HS-5 (cell line): ENCODE measurements at regions not wholly inside any gene's neighbourhood (a gene's known extent, or its start where the extent isn't known, plus 50 kb on each side); places are given as distances from the start of the nearest gene placed in this dataset.

Experiments
- DNase-seq: peaks from one replicate; pipeline ENCODE4 v3.0.0-alpha.2; 2012; ENCODE audit warnings: low read depth

DNA sequence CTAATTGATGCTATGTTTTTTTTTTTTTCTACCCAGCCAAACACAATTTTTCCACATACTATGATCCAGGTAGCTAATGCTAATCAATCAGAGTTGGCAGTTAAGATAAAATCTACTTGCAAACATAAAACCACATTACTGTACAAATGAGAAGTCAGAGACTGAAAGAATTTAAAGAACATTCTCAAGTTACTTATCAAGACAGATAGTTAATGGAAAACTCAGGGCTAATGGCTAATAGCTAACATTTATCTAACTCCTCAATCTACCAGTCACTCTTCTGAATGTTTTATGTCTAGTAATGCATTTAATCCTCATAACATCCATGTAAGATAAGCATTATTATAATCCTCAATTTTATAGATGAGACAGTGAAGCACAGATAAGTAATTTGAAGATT, 537.6 kb upstream of the SETBP1 start:
- no peak for DNase-seq

DNA sequence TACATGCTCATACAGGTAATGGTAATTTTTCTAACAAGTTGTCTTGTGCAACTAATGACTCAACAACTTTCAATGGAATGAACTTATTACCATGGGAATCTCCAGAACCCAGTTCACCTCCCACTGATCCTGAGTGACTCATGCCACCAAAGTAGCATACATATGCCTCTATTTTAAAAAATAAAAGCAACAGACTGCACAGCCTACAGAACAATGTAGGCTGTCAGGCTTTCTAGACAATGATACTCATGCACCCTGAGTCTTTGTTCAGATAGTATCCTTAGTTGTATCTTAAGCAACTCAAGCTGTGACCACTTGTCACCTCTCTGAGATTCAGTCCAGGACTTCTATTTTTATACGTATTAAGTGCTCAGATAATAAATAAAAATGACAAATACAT, 531.0 kb upstream of the SETBP1 start:
- peak; percentile 52 for DNase-seq

DNA sequence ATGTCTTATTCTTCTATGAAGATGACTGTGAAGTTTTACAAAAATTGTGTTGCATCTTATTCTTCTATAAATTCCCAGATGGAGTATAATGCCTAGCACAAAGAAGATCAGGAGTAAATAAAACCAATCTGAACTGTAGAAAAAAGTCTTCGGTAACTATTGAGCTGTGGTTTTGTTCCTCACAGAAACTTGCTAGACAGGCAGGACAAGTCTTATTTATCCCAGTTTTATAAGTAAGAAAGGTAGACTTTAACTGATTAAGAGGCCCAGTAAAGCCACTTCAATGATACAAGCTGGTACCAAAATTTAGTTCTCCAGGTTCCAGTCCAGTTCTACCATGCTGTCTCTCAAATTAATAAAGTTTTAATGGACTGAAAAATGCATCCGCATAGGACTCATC, 526.7 kb upstream of the SETBP1 start:
- DNase-seq: no peak

- no peak for DNase-seq
Observed at GRCh38 chr18:44156126-44156525, 524.6 kb upstream of the SETBP1 start.

DNA sequence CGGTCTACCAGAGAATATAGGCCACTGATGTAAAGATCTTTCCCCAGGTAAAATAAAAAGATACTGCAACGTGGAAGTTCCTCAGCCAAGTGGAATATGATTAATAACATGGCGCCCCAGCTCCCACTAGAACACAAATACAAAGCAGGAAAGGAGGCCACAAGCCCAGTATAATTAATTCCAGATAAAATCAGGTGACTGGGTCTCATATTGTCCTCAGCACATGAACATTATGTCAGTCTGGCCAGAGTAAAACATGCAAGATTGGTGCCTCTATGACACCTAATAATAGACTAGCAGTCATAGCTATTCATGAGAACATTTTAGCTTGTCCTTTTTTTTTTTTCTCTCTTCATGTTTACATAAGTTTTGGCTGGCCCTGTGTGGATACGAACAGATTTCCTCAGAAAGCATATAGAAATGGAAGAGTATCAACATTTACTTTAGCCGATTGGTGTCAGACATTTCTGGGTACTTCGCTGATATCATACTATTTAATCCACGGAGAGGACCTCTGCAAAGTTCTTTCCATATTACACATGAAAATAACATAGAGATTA, 523.8 kb upstream of the SETBP1 start:
- DNase-seq: no peak

DNA sequence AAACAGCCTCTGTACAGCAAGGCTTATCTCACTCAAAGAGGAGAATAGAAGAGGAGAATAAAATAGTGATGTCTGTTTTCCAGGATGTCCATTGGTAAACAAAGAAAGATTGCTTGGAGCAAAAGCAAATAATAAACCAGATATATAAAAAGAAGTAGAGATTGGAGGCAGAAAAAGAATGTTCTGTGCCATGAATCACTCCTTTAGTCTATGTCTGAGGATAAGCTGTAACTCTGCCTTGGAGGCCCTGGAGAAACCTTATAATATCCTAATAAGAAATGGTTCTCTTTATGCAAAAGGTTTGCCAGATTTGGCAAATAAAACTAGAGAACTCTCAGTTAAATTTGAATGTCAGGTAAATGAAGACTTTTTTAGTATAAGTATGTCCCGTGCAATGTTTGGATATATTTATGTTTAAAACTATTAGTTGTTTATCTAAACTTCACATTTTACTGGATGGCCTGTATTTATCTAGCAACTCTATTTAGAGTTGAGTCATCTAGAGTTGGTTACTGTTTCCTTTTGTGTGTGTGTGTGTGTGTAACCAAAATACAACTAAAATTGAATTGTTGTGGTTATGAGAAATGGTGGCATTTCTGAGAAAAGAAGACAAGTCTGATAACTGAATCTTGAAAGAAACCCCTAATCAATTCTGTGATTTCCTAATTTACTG, 510.3 kb upstream of the SETBP1 start:
- DNase-seq: no peak

GRCh38 chr18:44171301-44171700, 509.4 kb upstream of the SETBP1 start:
- DNase-seq: no peak

DNA sequence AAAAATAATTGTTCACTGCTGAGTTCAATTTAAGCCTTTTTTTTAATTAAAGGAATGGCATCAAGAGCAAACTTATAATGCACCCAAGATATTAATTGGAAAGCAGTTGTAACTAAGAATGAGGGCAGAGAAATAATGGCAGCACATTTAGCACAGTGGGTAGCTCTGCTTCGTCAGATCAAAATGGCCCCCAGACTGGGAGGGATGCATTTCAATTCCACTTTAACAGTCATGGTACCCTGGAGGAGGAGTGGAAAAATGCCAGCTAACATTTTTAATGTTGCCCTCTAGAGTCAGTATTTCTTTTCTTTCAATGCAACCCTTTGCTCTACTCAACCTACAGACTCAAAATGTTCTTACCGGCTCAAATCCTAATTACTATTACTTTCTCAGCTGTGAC, 504.8 kb upstream of the SETBP1 start:
- DNase-seq: no peak

- DNase-seq: no peak
Observed at GRCh38 chr18:44178476-44178875, 502.2 kb upstream of the SETBP1 start.

GRCh38 chr18:44179693-44180092, 501.0 kb upstream of the SETBP1 start:
- no peak for DNase-seq

DNA sequence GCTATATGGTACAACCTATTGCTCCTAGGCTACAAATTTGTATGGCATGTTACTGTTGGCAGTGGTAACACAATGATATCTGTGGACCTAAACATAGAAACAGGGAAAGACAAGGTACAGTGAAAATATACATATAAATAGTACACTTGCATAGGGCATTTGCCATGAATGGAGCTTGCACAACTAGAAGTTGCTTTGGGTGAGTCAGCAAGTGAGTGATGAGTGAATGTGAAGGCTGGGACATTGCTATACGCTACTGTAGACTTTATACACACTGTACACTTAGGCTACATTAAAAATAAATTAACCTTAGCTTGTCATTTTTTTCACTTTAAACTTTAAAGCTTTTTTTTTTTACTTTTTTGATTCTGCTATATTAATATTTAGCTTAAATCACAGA, 500.0 kb upstream of the SETBP1 start:
- DNase-seq: no peak

GRCh38 chr18:44181951-44182747, 498.5 kb upstream of the SETBP1 start:
- DNase-seq: no peak

DNA sequence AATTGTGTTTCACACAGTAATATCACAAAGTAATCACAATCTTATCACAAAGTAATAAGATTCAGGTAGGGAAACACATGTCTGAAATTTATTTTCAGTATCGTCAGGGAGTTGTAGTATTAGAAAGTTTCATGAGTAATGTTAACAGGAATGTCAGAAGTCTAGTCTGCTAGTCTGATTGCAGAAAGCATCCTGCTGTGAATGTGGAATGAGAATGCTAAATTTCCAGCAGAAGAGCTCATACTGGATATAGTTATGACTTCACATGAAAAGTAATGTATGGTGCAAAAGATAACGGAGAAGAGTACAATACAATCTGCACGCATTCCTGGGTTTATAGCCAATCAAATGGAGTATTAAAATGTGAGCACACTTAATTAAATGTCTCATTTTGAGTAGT, 494.7 kb upstream of the SETBP1 start:
- DNase-seq: no peak

GRCh38 chr18:44187090-44187489, 493.6 kb upstream of the SETBP1 start:
- no peak for DNase-seq

DNA sequence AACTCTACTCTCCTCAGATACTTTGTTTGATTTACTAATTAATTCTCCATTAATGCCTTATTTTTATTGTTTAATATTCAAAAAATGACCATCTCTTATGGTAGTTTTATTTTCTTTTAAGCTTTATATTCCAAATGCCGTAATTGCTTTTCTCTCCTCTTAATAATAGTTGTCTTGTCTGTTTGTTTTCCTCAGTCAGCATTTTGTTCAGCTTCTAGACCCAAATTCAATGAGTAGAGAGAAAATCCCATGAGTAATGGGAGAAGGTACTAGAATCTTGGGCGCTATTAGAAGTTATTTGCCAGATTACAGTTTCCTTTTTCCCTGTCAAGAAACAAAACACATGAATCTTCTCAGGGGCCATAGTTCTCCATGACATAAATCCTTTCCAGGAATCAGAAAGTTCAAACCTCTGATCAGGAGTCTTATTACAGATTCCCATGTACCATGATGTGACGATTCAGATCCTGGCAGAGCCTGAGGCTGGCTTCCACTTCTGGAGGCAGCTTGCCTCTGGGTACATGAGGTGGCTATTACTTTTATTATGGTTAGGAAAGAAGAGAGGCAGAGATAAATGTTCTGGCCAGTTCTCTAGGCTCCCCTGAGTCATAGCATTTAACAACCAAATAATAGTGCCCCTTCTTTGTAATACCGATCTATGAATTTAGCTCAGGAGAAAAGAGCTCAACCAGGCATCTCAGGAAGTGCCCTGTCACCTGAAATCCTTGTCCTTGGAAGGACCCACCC, 485.1 kb upstream of the SETBP1 start:
- no peak for DNase-seq

DNA sequence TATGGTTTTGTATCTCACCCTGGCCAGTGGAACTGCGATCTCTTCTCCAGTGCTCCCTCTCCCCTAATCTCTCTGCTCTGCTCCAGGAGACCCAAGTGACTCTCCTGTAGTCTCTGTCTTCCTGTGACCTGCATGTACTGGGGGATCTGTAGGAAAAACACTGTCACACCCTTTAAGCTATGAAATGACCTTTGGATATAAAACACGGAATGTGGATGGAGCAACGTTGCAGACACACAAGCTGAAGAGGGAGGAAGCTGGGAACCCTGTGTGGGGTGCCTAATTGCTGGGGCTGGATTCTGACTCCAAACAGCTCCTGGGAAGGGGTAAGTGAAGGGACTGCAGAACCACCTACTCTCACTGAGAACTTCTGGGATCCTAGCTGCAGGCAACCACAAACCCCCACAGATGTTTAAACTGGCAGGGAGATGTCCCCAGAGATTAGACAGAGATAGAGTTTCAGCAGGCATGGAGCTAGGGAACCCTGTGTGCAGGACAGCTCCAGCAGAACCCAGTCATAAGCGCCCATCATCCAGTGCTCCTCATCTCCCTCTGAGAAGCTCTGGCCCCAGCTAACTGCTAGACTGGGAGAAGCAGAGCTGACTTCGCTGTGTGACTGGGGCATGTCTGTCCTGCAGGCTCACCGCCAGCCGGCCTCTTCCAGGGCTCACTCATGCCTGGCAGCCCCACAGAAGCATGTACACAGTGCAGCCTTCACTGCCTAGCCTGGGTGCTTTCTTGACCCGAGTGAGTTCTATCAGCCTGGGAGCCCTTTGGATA, 482.7 kb upstream of the SETBP1 start:
- DNase-seq: no peak

DNA sequence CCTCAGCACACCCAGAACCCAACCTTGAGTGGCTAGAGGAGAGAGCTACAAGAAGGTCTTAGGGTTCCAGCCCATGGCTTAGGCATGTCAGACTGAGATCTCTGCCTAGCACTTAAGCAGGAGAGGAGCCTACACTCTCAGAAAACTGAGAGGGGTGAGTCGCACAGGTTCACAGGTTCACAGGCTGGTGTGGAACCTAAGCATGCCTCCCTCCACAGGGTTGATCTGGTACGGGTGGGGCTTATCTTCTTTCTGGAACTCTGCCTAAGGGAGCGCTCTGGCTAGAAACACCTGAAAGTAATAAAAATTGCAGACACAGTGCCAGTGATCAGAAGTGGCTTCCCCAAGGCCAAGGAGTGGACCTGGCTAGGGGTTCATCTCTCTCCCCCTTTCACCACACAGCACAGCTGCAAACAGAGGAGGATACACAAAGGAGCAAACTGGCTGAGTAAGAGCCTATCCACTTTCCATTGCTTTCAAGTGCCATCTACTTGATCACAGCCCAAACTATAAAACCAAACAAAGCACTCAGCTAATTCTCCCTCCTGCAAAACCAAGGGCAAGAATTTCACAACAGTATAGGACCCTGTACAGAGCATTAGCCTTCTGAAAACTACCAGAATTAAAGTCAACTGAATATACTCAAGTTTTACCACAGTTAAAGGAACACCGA, 481.9 kb upstream of the SETBP1 start:
- DNase-seq: no peak

- no peak for DNase-seq
Observed at GRCh38 chr18:44213293-44213692, 467.4 kb upstream of the SETBP1 start.

- DNase-seq: no peak
Observed at GRCh38 chr18:44214396-44214795, 466.3 kb upstream of the SETBP1 start.

DNA sequence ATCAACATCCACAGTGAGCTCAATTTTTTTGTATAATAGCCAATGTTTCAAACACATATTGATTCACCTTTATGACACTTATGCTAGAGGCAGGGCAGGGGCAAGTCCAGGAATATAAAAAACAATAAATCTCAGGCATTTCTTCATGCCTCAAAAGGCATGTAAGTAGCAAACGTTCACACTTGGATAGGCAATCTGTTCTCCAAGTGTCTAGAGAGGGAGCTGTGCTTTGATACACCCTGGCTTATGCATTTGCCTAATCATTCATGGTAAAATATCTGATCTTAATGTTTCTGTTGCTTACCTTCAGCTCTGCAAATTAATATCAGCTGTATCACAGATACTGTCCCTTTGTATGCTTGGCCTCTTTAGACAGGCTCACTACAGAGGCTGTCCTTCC, 464.5 kb upstream of the SETBP1 start:
- DNase-seq: no peak

GRCh38 chr18:44227501-44227900, 453.2 kb upstream of the SETBP1 start:
- DNase-seq: no peak
